GM12878 (cell line): ENCODE measurements at regions not wholly inside any gene's neighbourhood (a gene's known extent, or its start where the extent isn't known, plus 50 kb on each side); places are given as distances from the start of the nearest gene placed in this dataset.

Source experiments
- ATF2 ChIP-seq: IDR thresholded peaks from 2 replicates; pipeline ENCODE4 v1.6.1; 2012; ENCODE audit warnings: low read length, inconsistent platforms
- BHLHE40 ChIP-seq, 2 experiments: fragments of 450-650 bp in 1 of 2; IDR thresholded peaks; 2 replicates each; pipeline ENCODE4 v1.6.1; 2011 to 2017; ENCODE audit warnings: low read depth in 2 of 2, borderline replicate concordance in 1 of 2, improper control_type of control experiment in 1 of 2, low read length in 1 of 2, mild to moderate bottlenecking in 1 of 2
- E2F4 ChIP-seq: IDR thresholded peaks from 2 replicates; pipeline ENCODE4 v1.6.1; 2012; ENCODE audit warnings: low read depth, low read length, improper control_type of control experiment
- EGR1 ChIP-seq, 2 experiments: IDR thresholded peaks; 1 replicate in 1 of 2; 2 replicates in 1 of 2; pipeline ENCODE4 v1.6.1; 2011 to 2012; ENCODE audit warnings: low read depth in 2 of 2, low read length in 2 of 2, borderline replicate concordance in 1 of 2, mild to moderate bottlenecking in 1 of 2, moderate library complexity in 1 of 2
- FOXK2 ChIP-seq: fragments of 450-650 bp; IDR thresholded peaks from 2 replicates; pipeline ENCODE4 v1.6.1; 2017; ENCODE audit warnings: mild to moderate bottlenecking, moderate library complexity
- IKZF2 ChIP-seq, 2 experiments: fragments of 450-650 bp; IDR thresholded peaks; 2 replicates each; pipeline ENCODE4 v1.6.1; 2017; ENCODE audit warnings: mild to moderate bottlenecking in 2 of 2, moderate library complexity in 2 of 2
- JUND ChIP-seq: IDR thresholded peaks from 2 replicates; pipeline ENCODE4 v1.6.1; 2012; ENCODE audit warnings: low read depth, mild to moderate bottlenecking, low read length, improper control_type of control experiment, moderate library complexity
- KLF5 ChIP-seq: fragments of 450-650 bp; IDR thresholded peaks from 2 replicates; pipeline ENCODE4 v1.6.1; 2014; ENCODE audit warnings: mild to moderate bottlenecking; ENCODE audit not compliant: partially characterized antibody
- MAX ChIP-seq: IDR thresholded peaks from 2 replicates; pipeline ENCODE4 v1.6.1; 2012; ENCODE audit warnings: low read depth, low read length, improper control_type of control experiment
- MEF2B ChIP-seq: fragments of 450-650 bp; IDR thresholded peaks from 2 replicates; pipeline ENCODE4 v1.6.1; 2018; ENCODE audit warnings: mild to moderate bottlenecking, moderate library complexity; ENCODE audit not compliant: partially characterized antibody, poor library complexity, severe bottlenecking
- NBN ChIP-seq: fragments of 450-650 bp; IDR thresholded peaks from 2 replicates; pipeline ENCODE4 v1.6.1; 2016
- NR2C1 ChIP-seq: fragments of 450-650 bp; IDR thresholded peaks from 2 replicates; pipeline ENCODE4 v1.6.1; 2017; ENCODE audit warnings: antibody characterized with exemption, mild to moderate bottlenecking, moderate library complexity
- NR2F1 ChIP-seq: fragments of 450-650 bp; conservative IDR thresholded peaks from 2 replicates; pipeline ENCODE4 v1.6.1; 2017; ENCODE audit warnings: mild to moderate bottlenecking
- RUNX3 ChIP-seq: IDR thresholded peaks from 2 replicates; pipeline ENCODE4 v1.6.1; 2012; ENCODE audit warnings: low read length, inconsistent platforms
- SUZ12 ChIP-seq: fragments of 200-600 bp; sonication (generic); IDR thresholded peaks from one replicate; pipeline ENCODE4 v1.6.1; 2018; ENCODE audit warnings: antibody characterized with exemption, mild to moderate bottlenecking; ENCODE audit not compliant: unreplicated experiment
- TARDBP ChIP-seq: IDR thresholded peaks from 2 replicates; pipeline ENCODE4 v1.6.1; 2016; ENCODE audit warnings: borderline replicate concordance
- WRNIP1 ChIP-seq: IDR thresholded peaks from 2 replicates; pipeline ENCODE4 v1.6.1; 2011; ENCODE audit warnings: low read depth, low read length, improper control_type of control experiment, borderline replicate concordance
- YBX1 ChIP-seq: fragments of 450-650 bp; IDR thresholded peaks from 2 replicates; pipeline ENCODE4 v1.6.1; 2016; ENCODE audit warnings: antibody characterized with exemption
- YY1 ChIP-seq: IDR thresholded peaks from 2 replicates; pipeline ENCODE4 v1.6.1; 2011; ENCODE audit warnings: low read depth, mild to moderate bottlenecking, low read length
- ZBED1 ChIP-seq: IDR thresholded peaks from 2 replicates; pipeline ENCODE4 v1.6.1; 2016; ENCODE audit warnings: borderline replicate concordance
- ZBTB33 ChIP-seq: fragments of 450-650 bp; IDR thresholded peaks from 2 replicates; pipeline ENCODE4 v1.6.1; 2017; ENCODE audit warnings: mild to moderate bottlenecking
- ZNF207 ChIP-seq: fragments of 450-650 bp; IDR thresholded peaks from 2 replicates; pipeline ENCODE4 v1.6.1; 2014; ENCODE audit warnings: antibody characterized with exemption, mild to moderate bottlenecking, borderline replicate concordance
- ZNF217 ChIP-seq: fragments of 450-650 bp; IDR thresholded peaks from 2 replicates; pipeline ENCODE4 v1.6.1; 2017; ENCODE audit warnings: antibody characterized with exemption, mild to moderate bottlenecking
- ZNF24 ChIP-seq: fragments of 450-650 bp; IDR thresholded peaks from 2 replicates; pipeline ENCODE4 v1.6.1; 2017; ENCODE audit warnings: antibody characterized with exemption, mild to moderate bottlenecking
- ZNF384 ChIP-seq: IDR thresholded peaks from 2 replicates; pipeline ENCODE4 v1.6.1; 2012; ENCODE audit warnings: low read depth, mild to moderate bottlenecking, low read length, improper control_type of control experiment, borderline replicate concordance
- TF ChIP-seq, protein P1 (sequence below): fragments of 450-650 bp; IDR thresholded peaks from 2 replicates; pipeline ENCODE4 v1.6.1; 2014; ENCODE audit warnings: mild to moderate bottlenecking

- TF ChIP-seq ZBTB33, result no peak
- TF ChIP-seq YBX1, result no peak
- no peak for TF ChIP-seq E2F4
- no peak; the same call in 1 of the 2 replicates for TF ChIP-seq ZNF217
- TF ChIP-seq MAX, result peak; percentile 22; the same call in 1 of the 2 replicates
- TF ChIP-seq BHLHE40 (IDR thresholded peaks at IDR 0.05; ENCODE audit: borderline replicate concordance in 1 of 2, low read depth in 2 of 2, low read length in 1 of 2), result peak; percentile 64 to 67; a peak in 3 of 4 replicates
- TF ChIP-seq RUNX3, result no peak
- peak; percentile 94 for TF ChIP-seq NBN
- TF ChIP-seq, protein P1, sequence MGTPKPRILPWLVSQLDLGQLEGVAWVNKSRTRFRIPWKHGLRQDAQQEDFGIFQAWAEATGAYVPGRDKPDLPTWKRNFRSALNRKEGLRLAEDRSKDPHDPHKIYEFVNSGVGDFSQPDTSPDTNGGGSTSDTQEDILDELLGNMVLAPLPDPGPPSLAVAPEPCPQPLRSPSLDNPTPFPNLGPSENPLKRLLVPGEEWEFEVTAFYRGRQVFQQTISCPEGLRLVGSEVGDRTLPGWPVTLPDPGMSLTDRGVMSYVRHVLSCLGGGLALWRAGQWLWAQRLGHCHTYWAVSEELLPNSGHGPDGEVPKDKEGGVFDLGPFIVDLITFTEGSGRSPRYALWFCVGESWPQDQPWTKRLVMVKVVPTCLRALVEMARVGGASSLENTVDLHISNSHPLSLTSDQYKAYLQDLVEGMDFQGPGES, result no peak
- TF ChIP-seq WRNIP1, result no peak
- TF ChIP-seq NR2C1, result no peak
- TF ChIP-seq SUZ12, result no peak
- no peak for TF ChIP-seq ATF2
- peak; percentile 76 for TF ChIP-seq KLF5
- TF ChIP-seq EGR1 (IDR thresholded peaks at IDR 0.05; ENCODE audit: borderline replicate concordance in 1 of 2, low read depth in 2 of 2, low read length in 2 of 2), result 0 out of 3 replicates have a peak, but pooled peaks of 1 of the 2 experiments have one; percentile 11
- no peak for TF ChIP-seq ZNF207
- TF ChIP-seq JUND, result peak; percentile 70; the same call in 1 of the 2 replicates
- peak; percentile 96 to 97 for TF ChIP-seq IKZF2 (IDR thresholded peaks at IDR 0.05)
- TF ChIP-seq YY1, result peak; percentile 61
- TF ChIP-seq NR2F1, result peak; percentile 75; the same call in 1 of the 2 replicates
- TF ChIP-seq ZBED1, result peak; percentile 93
- TF ChIP-seq MEF2B, result peak; percentile 86
- no peak for TF ChIP-seq ZNF384
- no peak for TF ChIP-seq FOXK2
- peak; percentile 47; the same call in 1 of the 2 replicates for TF ChIP-seq ZNF24
- TF ChIP-seq TARDBP, result no peak
These were observed 420.7 kb upstream of the CADM1 start (continued) for GRCh38 chr11:115924744-115925567.
